ENCODE measurements at regions not wholly inside any gene's neighbourhood (a gene's known extent, or its start where the extent isn't known, plus 50 kb on each side); places are given as distances from the start of the nearest gene placed in this dataset.

GRCh38 chr6:156564127-156564806 is 212.9 kb upstream of the ARID1B start:
- H3K4me1 ChIP-seq: no peaks in the 10 kb centered on the region
- H3K4me3 ChIP-seq (ENCODE audit: low read depth, low read length): no peak overlapping the region
- H3K27me3 ChIP-seq: no peaks in the 10 kb centered on the region
- peak; percentile 77 for DNase-seq
- H3K9me3 ChIP-seq: no peaks in the 10 kb centered on the region
- H3K36me3 ChIP-seq: no peaks in the 10 kb centered on the region
- peak; percentile 94 for TF ChIP-seq CTCF (IDR thresholded peaks at IDR 0.05; ENCODE audit: low read depth, low read length)

- H3K27me3 ChIP-seq: no peaks in the 10 kb centered on the region
- no peak overlapping the region for H3K4me3 ChIP-seq (ENCODE audit: low read depth, low read length)
- H3K9me3 ChIP-seq: no peaks in the 10 kb centered on the region
- DNase-seq: no peak
- no peak for TF ChIP-seq CTCF (IDR thresholded peaks at IDR 0.05; ENCODE audit: low read depth, low read length)
- no peaks in the 10 kb centered on the region for H3K36me3 ChIP-seq
- H3K4me1 ChIP-seq: no peaks in the 10 kb centered on the region
Measured at GRCh38 chr6:156563714-156564113, 213.5 kb upstream of the ARID1B start.

- TF ChIP-seq CTCF (IDR thresholded peaks at IDR 0.05; ENCODE audit: low read depth, low read length): no peak
- H3K36me3 ChIP-seq: no peaks in the 10 kb centered on the region
- DNase-seq: no peak
- H3K4me1 ChIP-seq: no peaks in the 10 kb centered on the region
- no peaks in the 10 kb centered on the region for H3K9me3 ChIP-seq
- no peaks in the 10 kb centered on the region for H3K27me3 ChIP-seq
- no peak overlapping the region for H3K4me3 ChIP-seq (ENCODE audit: low read depth, low read length)
Measured at GRCh38 chr6:156562636-156563035, 214.5 kb upstream of the ARID1B start.

- H3K4me3 ChIP-seq (ENCODE audit: low read depth, low read length): no peak overlapping the region
- no peaks in the 10 kb centered on the region for H3K36me3 ChIP-seq
- no peaks in the 10 kb centered on the region for H3K9me3 ChIP-seq
- DNase-seq: no peak
- no peaks in the 10 kb centered on the region for H3K4me1 ChIP-seq
- no peak for TF ChIP-seq CTCF (IDR thresholded peaks at IDR 0.05; ENCODE audit: low read depth, low read length)
- no peaks in the 10 kb centered on the region for H3K27me3 ChIP-seq
Measured at GRCh38 chr6:156562019-156562418, 215.2 kb upstream of the ARID1B start.

DNA sequence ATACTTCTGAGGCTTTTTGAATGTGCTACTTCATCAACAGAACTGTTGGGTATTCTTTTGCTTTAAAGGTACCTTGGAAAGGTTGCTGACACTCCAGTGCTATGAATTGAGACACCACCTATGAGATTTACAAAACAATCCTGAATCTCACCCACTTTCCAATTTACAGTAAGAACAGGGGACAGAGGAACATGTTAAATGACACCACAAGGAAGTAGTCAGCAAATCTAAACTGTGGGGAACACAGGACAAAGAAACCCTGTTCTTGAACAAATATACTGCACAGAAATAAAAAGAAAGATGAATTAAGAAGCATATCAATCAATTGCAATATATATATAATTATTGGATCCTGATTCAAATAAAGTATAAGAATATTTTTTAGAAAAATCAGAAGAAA is 216.7 kb upstream of the ARID1B start:
- H3K27me3 ChIP-seq: no peaks in the 10 kb centered on the region
- H3K4me1 ChIP-seq: no peaks in the 10 kb centered on the region
- no peak for TF ChIP-seq CTCF (IDR thresholded peaks at IDR 0.05; ENCODE audit: low read depth, low read length)
- H3K4me3 ChIP-seq (ENCODE audit: low read depth, low read length): no peak overlapping the region
- H3K36me3 ChIP-seq: no peaks in the 10 kb centered on the region
- H3K9me3 ChIP-seq: no peaks in the 10 kb centered on the region
- DNase-seq: no peak

DNA sequence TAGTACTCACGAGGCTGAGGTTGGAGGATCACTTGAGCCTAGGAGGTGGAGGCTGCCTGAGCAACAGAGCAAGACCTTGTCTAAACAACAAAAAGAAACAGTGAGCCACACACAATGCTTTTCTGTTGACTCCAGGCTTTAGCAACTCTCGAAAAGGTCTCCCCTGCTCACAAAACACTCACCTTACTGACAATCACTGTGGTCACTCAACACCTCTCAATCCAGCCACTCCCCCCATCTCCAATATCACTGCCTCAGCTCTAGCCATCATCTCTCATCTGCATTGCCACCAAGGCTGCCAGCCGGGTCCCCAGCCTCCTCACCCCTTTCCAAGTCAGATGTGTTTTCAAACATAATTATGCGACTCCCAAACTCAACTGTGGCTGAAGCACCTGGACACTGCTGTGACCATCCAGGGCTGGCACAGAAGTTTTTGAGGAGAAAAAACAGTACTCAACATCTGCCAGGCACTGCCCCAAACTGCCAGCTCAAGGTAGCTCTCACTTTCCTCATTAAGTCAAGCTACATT is 218.0 kb upstream of the ARID1B start:
- Histone ChIP-seq H3K36me3 (no peaks in the 10 kb centered on the region), H3K9me3 (no peaks in the 10 kb centered on the region), H3K4me1 (no peaks in the 10 kb centered on the region), H3K4me3 (ENCODE audit: low read depth, low read length) (no peak overlapping the region), H3K27me3 (no peaks in the 10 kb centered on the region)
- DNase-seq: no peak
- TF ChIP-seq CTCF (IDR thresholded peaks at IDR 0.05; ENCODE audit: low read depth, low read length): no peak

All from BE2C (cell line).